HEK293 (cell line): ENCODE measurements at regions not wholly inside any gene's neighbourhood (a gene's known extent, or its start where the extent isn't known, plus 50 kb on each side); places are given as distances from the start of the nearest gene placed in this dataset.

Experiments used
- CTCF ChIA-PET: fragments of 350-600 bp; formaldehyde crosslinking; extraction: SDS; loops from one replicate; lab custom pipeline; 2021; ENCODE audit warnings: antibody characterized with exemption; lab: Yijun Ruan, JAX
- POLR2A ChIA-PET: fragments of 300-600 bp; formaldehyde crosslinking; extraction: SDS; loops from one replicate; lab custom pipeline; 2020; ENCODE audit warnings: antibody characterized with exemption, inconsistent platforms; lab: Yijun Ruan, JAX
- H3K27ac ChIP-seq: fragments of 200-500 bp; sonication (Bioruptor generic); 2 replicates; pipeline ENCODE4 v1.5.1; 2014; ENCODE audit warnings: low read depth, low read length, control low read depth, inconsistent platforms; ENCODE audit errors: extremely low read depth
- H3K36me3 ChIP-seq, 2 experiments: fragments of 200-500 bp in 1 of 2; sonication (Bioruptor generic) in 1 of 2; 1 replicate in 1 of 2; 2 replicates in 1 of 2; pipeline ENCODE4 v1.5.1; 2014 to 2017; ENCODE audit warnings: inconsistent platforms in 2 of 2, low read length in 2 of 2; ENCODE audit not compliant: control insufficient read depth in 2 of 2, insufficient read depth in 1 of 2
- H3K4me1 ChIP-seq: fragments of 200-500 bp; sonication (Bioruptor generic); 2 replicates; pipeline ENCODE4 v1.5.1; 2014; ENCODE audit warnings: mild to moderate bottlenecking, low read length, inconsistent platforms; ENCODE audit not compliant: control insufficient read depth, insufficient read depth
- H3K4me3 ChIP-seq: 2 replicates; pipeline ENCODE4 v1.5.1; 2011; ENCODE audit warnings: low read depth, mild to moderate bottlenecking, control low read depth, low read length, moderate library complexity
- H3K9me3 ChIP-seq: fragments of 200-500 bp; sonication (Bioruptor generic); 2 replicates; pipeline ENCODE4 v1.5.1; 2014; ENCODE audit warnings: low read depth, low read length, inconsistent platforms; ENCODE audit not compliant: control insufficient read depth, insufficient read depth
- EGR2 ChIP-seq: fragments of 450-650 bp; formaldehyde crosslinking; IDR thresholded peaks from 2 replicates; pipeline ENCODE4 v1.5.1; 2016; ENCODE audit warnings: low read depth, missing biosample characterization, missing genetic modification characterization
- ELK4 ChIP-seq: IDR thresholded peaks from 2 replicates; pipeline ENCODE4 v1.6.1; 2011; ENCODE audit warnings: mild to moderate bottlenecking, low read depth, low read length, borderline replicate concordance
- KLF10 ChIP-seq: fragments of 450-650 bp; IDR thresholded peaks from 2 replicates; pipeline ENCODE4 v1.5.1; 2018; ENCODE audit warnings: missing biosample characterization, mild to moderate bottlenecking, missing genetic modification characterization
- KLF17 ChIP-seq: fragments of 450-650 bp; formaldehyde crosslinking; IDR thresholded peaks from 2 replicates; pipeline ENCODE4 v1.5.1; 2016; ENCODE audit warnings: missing biosample characterization, missing genetic modification characterization
- SCRT1 ChIP-seq: fragments of 450-650 bp; formaldehyde crosslinking; IDR thresholded peaks from 2 replicates; pipeline ENCODE4 v1.5.1; 2016; ENCODE audit warnings: missing biosample characterization, missing genetic modification characterization, borderline replicate concordance
- ZBTB21 ChIP-seq: fragments of 450-650 bp; formaldehyde crosslinking; IDR thresholded peaks from 2 replicates; pipeline ENCODE4 v1.5.1; 2017; ENCODE audit warnings: missing biosample characterization, missing genetic modification characterization
- ZIC2 ChIP-seq: fragments of 450-650 bp; formaldehyde crosslinking; IDR thresholded peaks from 2 replicates; pipeline ENCODE4 v1.5.1; 2016; ENCODE audit warnings: missing biosample characterization, missing genetic modification characterization
- ZNF132 ChIP-seq: fragments of 450-650 bp; formaldehyde crosslinking; IDR thresholded peaks from 2 replicates; pipeline ENCODE4 v1.5.1; 2017; ENCODE audit warnings: missing biosample characterization, missing genetic modification characterization, borderline replicate concordance
- ZNF148 ChIP-seq: fragments of 450-650 bp; formaldehyde crosslinking; IDR thresholded peaks from 2 replicates; pipeline ENCODE4 v1.5.0; 2017; ENCODE audit warnings: missing biosample characterization, missing genetic modification characterization, borderline replicate concordance
- ZNF175 ChIP-seq: fragments of 450-650 bp; formaldehyde crosslinking; IDR thresholded peaks from 2 replicates; pipeline ENCODE4 v1.5.1; 2016; ENCODE audit warnings: missing biosample characterization, missing genetic modification characterization
- ZNF214 ChIP-seq: fragments of 450-650 bp; formaldehyde crosslinking; IDR thresholded peaks from 2 replicates; pipeline ENCODE4 v1.5.1; 2017; ENCODE audit warnings: missing biosample characterization, mild to moderate bottlenecking, missing genetic modification characterization, borderline replicate concordance
- ZNF280D ChIP-seq: fragments of 450-650 bp; formaldehyde crosslinking; IDR thresholded peaks from 2 replicates; pipeline ENCODE4 v1.5.1; 2016; ENCODE audit warnings: missing biosample characterization, missing genetic modification characterization
- ZNF302 ChIP-seq: fragments of 450-650 bp; formaldehyde crosslinking; IDR thresholded peaks from 2 replicates; pipeline ENCODE4 v1.5.1; 2016; ENCODE audit warnings: missing biosample characterization, missing genetic modification characterization, low read depth
- ZNF366 ChIP-seq: fragments of 450-650 bp; formaldehyde crosslinking; conservative IDR thresholded peaks from 2 replicates; pipeline ENCODE4 v1.5.1; 2016; ENCODE audit warnings: missing biosample characterization, missing genetic modification characterization
- ZNF510 ChIP-seq: fragments of 450-650 bp; formaldehyde crosslinking; IDR thresholded peaks from 2 replicates; pipeline ENCODE4 v1.5.1; 2018; ENCODE audit warnings: mild to moderate bottlenecking, missing genetic modification characterization, missing biosample characterization; ENCODE audit not compliant: insufficient replicate concordance
- ZNF514 ChIP-seq: fragments of 450-650 bp; formaldehyde crosslinking; IDR thresholded peaks from 2 replicates; pipeline ENCODE4 v1.5.1; 2016; ENCODE audit warnings: missing biosample characterization, missing genetic modification characterization
- ZNF530 ChIP-seq: fragments of 450-650 bp; formaldehyde crosslinking; IDR thresholded peaks from 2 replicates; pipeline ENCODE4 v1.5.1; 2016; ENCODE audit warnings: low read depth, missing biosample characterization, missing genetic modification characterization
- ZNF623 ChIP-seq: fragments of 450-650 bp; formaldehyde crosslinking; IDR thresholded peaks from 2 replicates; pipeline ENCODE4 v1.5.1; 2016; ENCODE audit warnings: missing biosample characterization, missing genetic modification characterization
- ZNF645 ChIP-seq: fragments of 450-650 bp; formaldehyde crosslinking; IDR thresholded peaks from 2 replicates; pipeline ENCODE4; 2016; ENCODE audit warnings: missing biosample characterization, missing genetic modification characterization
- ZNF692 ChIP-seq: fragments of 450-650 bp; formaldehyde crosslinking; IDR thresholded peaks from 2 replicates; pipeline ENCODE4 v1.5.1; 2016; ENCODE audit warnings: missing biosample characterization, missing genetic modification characterization
- ZNF837 ChIP-seq: fragments of 450-650 bp; formaldehyde crosslinking; IDR thresholded peaks from 2 replicates; pipeline ENCODE4 v1.5.1; 2016; ENCODE audit warnings: missing biosample characterization, missing genetic modification characterization
- ZXDB ChIP-seq: fragments of 450-650 bp; formaldehyde crosslinking; IDR thresholded peaks from 2 replicates; pipeline ENCODE4 v1.5.1; 2016; ENCODE audit warnings: missing biosample characterization, missing genetic modification characterization

GRCh38 chr17:13704333-13704732, 102.6 kb upstream of the HS3ST3A1 start:
- Histone ChIP-seq H3K9me3 (no peaks in the 10 kb centered on the region), H3K36me3 (no peaks in the 10 kb centered on the region), H3K4me1 (no peaks in the 10 kb centered on the region; the same call in 1 of the 2 replicates), H3K4me3 (no peak overlapping the region), H3K27ac (no peak overlapping the region)
- CTCF ChIA-PET, result interaction anchor here (0.5 to 1.0 kb wide), 3 partner anchors 10 to 335 kb away, joined by 3 read pairs; no protein-coding TSS in a partner anchor
- TF ChIP-seq KLF17 (tag by site-specific recombination), result no peak
- POLR2A ChIA-PET, result no interaction called here

- Histone ChIP-seq H3K4me1 (no peaks in the 10 kb centered on the region; the same call in 1 of the 2 replicates), H3K9me3 (no peaks in the 10 kb centered on the region), H3K27ac (no peak overlapping the region), H3K36me3 (no peaks in the 10 kb centered on the region), H3K4me3 (no peak overlapping the region)
- CTCF ChIA-PET, result no interaction called here
- TF ChIP-seq EGR2 (tag by site-specific recombination), result no peak
- TF ChIP-seq ZNF837 (tag by site-specific recombination), result no peak
- no peak for TF ChIP-seq ZNF214 (tag by site-specific recombination)
- TF ChIP-seq ZNF302 (tag by site-specific recombination), result no peak
- TF ChIP-seq ZNF366, result no peak
- no peak for TF ChIP-seq ZNF692 (tag by site-specific recombination)
- TF ChIP-seq ZNF623, result no peak
- POLR2A ChIA-PET, result no interaction called here
Measured at GRCh38 chr17:13705221-13705620, 103.5 kb upstream of the HS3ST3A1 start.

GRCh38 chr17:13721705-13722104, 120.0 kb upstream of the HS3ST3A1 start:
- Histone ChIP-seq H3K27ac (no peak overlapping the region), H3K4me1 (no peaks in the 10 kb centered on the region), H3K36me3 (no peaks in the 10 kb centered on the region), H3K9me3 (no peaks in the 10 kb centered on the region; the same call in 1 of the 2 replicates), H3K4me3 (no peak overlapping the region)
- POLR2A ChIA-PET, result no interaction called here
- CTCF ChIA-PET, result no interaction called here
- TF ChIP-seq ZNF280D (tag by site-specific recombination), result no peak
- no peak for TF ChIP-seq ZNF645 (tag by site-specific recombination)
- no peak for TF ChIP-seq ZNF530 (tag by site-specific recombination)
- TF ChIP-seq KLF10, result no peak
- TF ChIP-seq ZNF148, result no peak
- TF ChIP-seq ZXDB, result no peak
- TF ChIP-seq ELK4, result no peak
- TF ChIP-seq ZNF175 (tag by site-specific recombination), result no peak
- TF ChIP-seq ZNF510 (tag by site-specific recombination), result no peak
- no peak for TF ChIP-seq ZNF132 (tag by site-specific recombination)
- no peak for TF ChIP-seq ZIC2
- TF ChIP-seq ZNF514 (tag by site-specific recombination), result no peak
- no peak for TF ChIP-seq ZBTB21 (tag by site-specific recombination)
- no peak for TF ChIP-seq SCRT1 (tag by site-specific recombination)
